ENCODE measurements at regions not wholly inside any gene's neighbourhood (a gene's known extent, or its start where the extent isn't known, plus 50 kb on each side); places are given as distances from the start of the nearest gene placed in this dataset.

DNA sequence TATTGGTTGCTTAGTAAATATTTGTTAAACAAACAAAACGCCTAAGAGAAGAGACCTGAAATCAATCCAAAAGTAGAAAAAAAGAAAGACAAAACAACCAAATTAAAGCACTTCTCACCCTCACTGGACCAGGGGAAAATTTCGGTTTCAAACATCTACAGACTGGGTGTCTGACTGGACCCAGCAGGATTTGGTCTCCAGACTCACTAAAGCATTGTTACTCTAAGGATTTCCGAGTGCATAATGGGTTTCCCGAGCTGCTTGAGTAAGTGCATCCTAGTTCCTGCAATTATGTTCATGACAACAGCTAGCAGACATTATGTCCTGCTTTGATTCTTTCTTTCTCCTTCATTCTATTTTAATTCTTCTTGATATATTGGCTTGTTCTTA, 51.8 kb upstream of the FAM3C start:
- ATAC-seq (ENCODE audit: low read depth): no peak

More for the DNA sequence above, 51.8 kb upstream of the FAM3C start:
- Histone ChIP-seq H3K4me3 (ENCODE audit: insufficient read depth, low read depth, low read length) (no peak overlapping the region), H3K18ac (ENCODE audit: low read depth, low read length) (no peak overlapping the region), H3K56ac (ENCODE audit: extremely low read depth, insufficient read depth, low read length) (no peak overlapping the region), H2BK5ac (ENCODE audit: low read depth, low read length, poor library complexity, severe bottlenecking) (no peak overlapping the region), H3K79me1 (ENCODE audit: low read depth in 1 of 2, low read length in 2 of 2) (no peaks in the 10 kb centered on the region), H2BK15ac (ENCODE audit: low read depth, low read length) (no peak overlapping the region), H3K4me1 (ENCODE audit: control insufficient read depth, insufficient read depth, low read length) (no peaks in the 10 kb centered on the region), H3K14ac (replicated peaks; ENCODE audit: low read depth, low read length) (no peak overlapping the region), H3K4me2 (ENCODE audit: low read depth, low read length) (no peak overlapping the region), H3K23ac (ENCODE audit: low read depth, low read length) (no peak overlapping the region), H3K36me3 (ENCODE audit: control insufficient read depth, insufficient read depth, low read length) (no peaks in the 10 kb centered on the region), H2AK5ac (ENCODE audit: low read depth, low read length) (no peak overlapping the region), H3K27ac (ENCODE audit: insufficient read depth, low read length) (no peak overlapping the region), H3K9ac (ENCODE audit: low read depth, low read length) (no peak overlapping the region), H2AK9ac (replicated peaks; ENCODE audit: low read depth, low read length, poor library complexity) (no peak overlapping the region), H2BK20ac (ENCODE audit: low read depth, low read length) (no peak overlapping the region), H2AFZ (replicated peaks; ENCODE audit: low read length, poor library complexity) (no peak overlapping the region), H2BK120ac (ENCODE audit: low read depth, low read length) (no peak overlapping the region), H4K8ac (ENCODE audit: low read depth in 2 of 2, low read length in 2 of 2) (no peak overlapping the region), H3K9me1 (ENCODE audit: insufficient read depth, low read length) (no peaks in the 10 kb centered on the region), H4K5ac (ENCODE audit: low read depth, low read length) (no peak overlapping the region), H4K91ac (ENCODE audit: insufficient read depth, low read depth, low read length) (no peak overlapping the region), H3K4ac (ENCODE audit: low read depth, low read length) (no peak overlapping the region), H3K9me3 (ENCODE audit: control insufficient read depth, insufficient read depth, low read length) (no peaks in the 10 kb centered on the region), H3K27me3 (ENCODE audit: control insufficient read depth, insufficient read depth, low read length) (no peaks in the 10 kb centered on the region; the same call in 1 of the 2 replicates), H4K20me1 (ENCODE audit: insufficient read depth, low read length) (no peaks in the 10 kb centered on the region)
- TF ChIP-seq FOS (IDR thresholded peaks at IDR 0.05; ENCODE audit: low read depth, low read length) (no peak), MAZ (IDR thresholded peaks at IDR 0.05; ENCODE audit: borderline replicate concordance, low read depth, low read length) (no peak), USF2 (IDR thresholded peaks at IDR 0.05; ENCODE audit: low read depth, low read length) (no peak), SMC3 (IDR thresholded peaks at IDR 0.05; ENCODE audit: low read depth, low read length) (no peak), MAFK (IDR thresholded peaks at IDR 0.05; ENCODE audit: low read depth, low read length) (no peak), RCOR1 (IDR thresholded peaks at IDR 0.05; ENCODE audit: insufficient replicate concordance, low read length) (no peak), RFX5 (IDR thresholded peaks at IDR 0.05; ENCODE audit: low read depth, low read length) (no peak), BHLHE40 (IDR thresholded peaks at IDR 0.05; ENCODE audit: low read depth, low read length) (no peak), ELK1 (IDR thresholded peaks at IDR 0.05; ENCODE audit: borderline replicate concordance, low read depth, low read length) (no peak), CEBPB (IDR thresholded peaks at IDR 0.05; ENCODE audit: low read depth, low read length) (no peak), RAD21 (IDR thresholded peaks at IDR 0.05; ENCODE audit: low read length) (no peak), NFE2L2 (IDR thresholded peaks at IDR 0.05; ENCODE audit: low read depth, low read length) (no peak), POLR2A (IDR thresholded peaks at IDR 0.05; ENCODE audit: low read depth, low read length) (no peak), MXI1 (IDR thresholded peaks at IDR 0.05; ENCODE audit: borderline replicate concordance, low read depth, low read length) (no peak), CHD1 (IDR thresholded peaks at IDR 0.05; ENCODE audit: low read depth, low read length) (no peak)
- TF ChIP-seq, protein P1, sequence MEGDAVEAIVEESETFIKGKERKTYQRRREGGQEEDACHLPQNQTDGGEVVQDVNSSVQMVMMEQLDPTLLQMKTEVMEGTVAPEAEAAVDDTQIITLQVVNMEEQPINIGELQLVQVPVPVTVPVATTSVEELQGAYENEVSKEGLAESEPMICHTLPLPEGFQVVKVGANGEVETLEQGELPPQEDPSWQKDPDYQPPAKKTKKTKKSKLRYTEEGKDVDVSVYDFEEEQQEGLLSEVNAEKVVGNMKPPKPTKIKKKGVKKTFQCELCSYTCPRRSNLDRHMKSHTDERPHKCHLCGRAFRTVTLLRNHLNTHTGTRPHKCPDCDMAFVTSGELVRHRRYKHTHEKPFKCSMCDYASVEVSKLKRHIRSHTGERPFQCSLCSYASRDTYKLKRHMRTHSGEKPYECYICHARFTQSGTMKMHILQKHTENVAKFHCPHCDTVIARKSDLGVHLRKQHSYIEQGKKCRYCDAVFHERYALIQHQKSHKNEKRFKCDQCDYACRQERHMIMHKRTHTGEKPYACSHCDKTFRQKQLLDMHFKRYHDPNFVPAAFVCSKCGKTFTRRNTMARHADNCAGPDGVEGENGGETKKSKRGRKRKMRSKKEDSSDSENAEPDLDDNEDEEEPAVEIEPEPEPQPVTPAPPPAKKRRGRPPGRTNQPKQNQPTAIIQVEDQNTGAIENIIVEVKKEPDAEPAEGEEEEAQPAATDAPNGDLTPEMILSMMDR (conservative IDR thresholded peaks at IDR 0.05; ENCODE audit: low read depth, low read length): no peak
- POLR2A ChIA-PET (ENCODE audit: unreplicated experiment): no interaction called here
- in situ Hi-C loops (cut with MboI; ENCODE audit: low sequenced_read_pairs) (no loop called here), intact Hi-C loops (cut with micrococcal nuclease) (loop anchor here (5.0 kb wide), 1 partner anchor 99 kb away; no protein-coding TSS in a partner anchor), dilution Hi-C loops (cut with HindIII; ENCODE audit: low sequenced_read_pairs, unreplicated experiment) (no loop called here)
- BruUV-seq (replicated peaks): no TSS peak
- WGBS, 2 experiments (ENCODE audit: extremely low coverage in 2 of 2, insufficient read length in 1 of 2): 100% methylated on average over 1 of the region's 4 CpGs; no CpG with 5 or more reads in 1 of the 2 experiments
- CTCF ChIA-PET: no interaction called here
- DNase-seq: no peak

Measured in IMR-90 (cell line).